ENCODE measurements at regions not wholly inside any gene's neighbourhood (a gene's known extent, or its start where the extent isn't known, plus 50 kb on each side); places are given as distances from the start of the nearest gene placed in this dataset.

- Histone ChIP-seq H4K20me1 (ENCODE audit: insufficient read depth, poor library complexity, severe bottlenecking) (no peaks in the 10 kb centered on the region), H2AFZ (no peak overlapping the region), H3K27me3 (no peaks in the 10 kb centered on the region), H3K9me3 (ENCODE audit: low read depth) (no peaks in the 10 kb centered on the region), H3K4me2 (no peak overlapping the region), H3K27ac (no peak overlapping the region), H3K4me1 (ENCODE audit: insufficient read depth) (no peaks in the 10 kb centered on the region), H3K4me3 (no peak overlapping the region), H3K36me3 (replicated peaks; ENCODE audit: insufficient read depth, low read depth) (no peaks in the 10 kb centered on the region), H3K9me2 (replicated peaks; ENCODE audit: insufficient read depth) (no peaks in the 10 kb centered on the region), H3K79me2 (no peaks in the 10 kb centered on the region)
- no peak for DNase-seq (ENCODE audit: low spot score)
- WGBS (ENCODE audit: low lambda C conversion rate, missing lambda C conversion rate): 86% methylated on average over 7 of the region's 7 CpGs
- TF ChIP-seq CTCF (IDR thresholded peaks at IDR 0.05; ENCODE audit: poor library complexity): no peak
- TF ChIP-seq EZH2 (IDR thresholded peaks at IDR 0.05; ENCODE audit: borderline replicate concordance): no peak
- no peak for TF ChIP-seq EZH2phosphoT487 (IDR thresholded peaks at IDR 0.05; ENCODE audit: low read depth, severe bottlenecking, unreplicated experiment)
Measured at GRCh38 chr13:60869941-60870613, 473.1 kb downstream of the TDRD3 start.

GRCh38 chr13:60869225-60869624 is 472.2 kb downstream of the TDRD3 start:
- H3K9me3 ChIP-seq (ENCODE audit: low read depth): no peaks in the 10 kb centered on the region
- H3K4me2 ChIP-seq: no peak overlapping the region
- no peaks in the 10 kb centered on the region for H4K20me1 ChIP-seq (ENCODE audit: insufficient read depth, poor library complexity, severe bottlenecking)
- H3K27me3 ChIP-seq: no peaks in the 10 kb centered on the region
- no peak overlapping the region for H2AFZ ChIP-seq
- H3K4me1 ChIP-seq (ENCODE audit: insufficient read depth): no peaks in the 10 kb centered on the region
- no peaks in the 10 kb centered on the region for H3K36me3 ChIP-seq (replicated peaks; ENCODE audit: insufficient read depth, low read depth)
- TF ChIP-seq EZH2phosphoT487 (IDR thresholded peaks at IDR 0.05; ENCODE audit: low read depth, severe bottlenecking, unreplicated experiment) (no peak), EZH2 (IDR thresholded peaks at IDR 0.05; ENCODE audit: borderline replicate concordance) (no peak), CTCF (IDR thresholded peaks at IDR 0.05; ENCODE audit: poor library complexity) (no peak)
- 83% methylated on average over 3 of the region's 3 CpGs for WGBS (ENCODE audit: low lambda C conversion rate, missing lambda C conversion rate)
- no peaks in the 10 kb centered on the region for H3K79me2 ChIP-seq
- no peak overlapping the region for H3K4me3 ChIP-seq
- DNase-seq (ENCODE audit: low spot score): no peak
- no peak overlapping the region for H3K27ac ChIP-seq
- no peaks in the 10 kb centered on the region for H3K9me2 ChIP-seq (replicated peaks; ENCODE audit: insufficient read depth)

- WGBS (ENCODE audit: low lambda C conversion rate, missing lambda C conversion rate): 88% methylated on average over 1 of the region's 1 CpG
- H3K79me2 ChIP-seq: no peaks in the 10 kb centered on the region
- no peaks in the 10 kb centered on the region for H3K9me2 ChIP-seq (replicated peaks; ENCODE audit: insufficient read depth)
- TF ChIP-seq EZH2 (IDR thresholded peaks at IDR 0.05; ENCODE audit: borderline replicate concordance) (no peak), EZH2phosphoT487 (IDR thresholded peaks at IDR 0.05; ENCODE audit: low read depth, severe bottlenecking, unreplicated experiment) (no peak), CTCF (IDR thresholded peaks at IDR 0.05; ENCODE audit: poor library complexity) (no peak)
- H3K4me2 ChIP-seq: no peak overlapping the region
- no peak for DNase-seq (ENCODE audit: low spot score)
- H3K27ac ChIP-seq: no peak overlapping the region
- no peaks in the 10 kb centered on the region for H3K9me3 ChIP-seq (ENCODE audit: low read depth)
- no peaks in the 10 kb centered on the region for H3K4me1 ChIP-seq (ENCODE audit: insufficient read depth)
- H4K20me1 ChIP-seq (ENCODE audit: insufficient read depth, poor library complexity, severe bottlenecking): no peaks in the 10 kb centered on the region
- no peaks in the 10 kb centered on the region for H3K36me3 ChIP-seq (replicated peaks; ENCODE audit: insufficient read depth, low read depth)
- H3K4me3 ChIP-seq: no peak overlapping the region
- no peaks in the 10 kb centered on the region for H3K27me3 ChIP-seq
- H2AFZ ChIP-seq: no peak overlapping the region
Measured at GRCh38 chr13:60862036-60862435, 465.0 kb downstream of the TDRD3 start.

All from hepatocyte (in vitro differentiated cells).